Transverse colon (tissue), 4 donors: ENCODE measurements at regions not wholly inside any gene's neighbourhood (a gene's known extent, or its start where the extent isn't known, plus 50 kb on each side); places are given as distances from the start of the nearest gene placed in this dataset.

Source experiments
- CTCF ChIP-seq, 5 experiments: fragments of 200-600 bp in 3 of 5; fragments of 450-650 bp in 2 of 5; sonication (generic) in 3 of 5; IDR thresholded peaks; 1 replicate in 2 of 5; 2 replicates in 3 of 5; pipeline ENCODE4 v1.5.1; 2016 to 2017; ENCODE audit warnings: antibody characterized with exemption in 5 of 5, inconsistent platforms in 3 of 5, mild to moderate bottlenecking in 2 of 5, moderate library complexity in 1 of 5
- POLR2A ChIP-seq: fragments of 450-650 bp; IDR thresholded peaks from one replicate; pipeline ENCODE4 v1.6.1; 2016; ENCODE audit warnings: antibody characterized with exemption, mild to moderate bottlenecking, moderate library complexity
- POLR2AphosphoS5 ChIP-seq, 3 donors: sonication (generic); formaldehyde crosslinking; IDR thresholded peaks; one replicate each; pipeline ENCODE4 v1.6.1; 2016; ENCODE audit warnings: antibody characterized with exemption in 3 of 3

GRCh38 chr4:162787120-162787519 is 379.6 kb downstream of the NAF1 start:
- TF ChIP-seq CTCF (IDR thresholded peaks at IDR 0.05) (no peak), POLR2A (no peak), POLR2AphosphoS5 (IDR thresholded peaks at IDR 0.05) (no peak)
